ENCODE measurements at regions not wholly inside any gene's neighbourhood (a gene's known extent, or its start where the extent isn't known, plus 50 kb on each side); places are given as distances from the start of the nearest gene placed in this dataset.
A peak's percentile ranks its signal among the peaks of the same experiment; 100 is the strongest.
"Not testable (repeated sequence)": the region's sequence is repeated elsewhere in the genome, so short reads cannot be mapped to it uniquely, and the experiment has no call there.

DNA sequence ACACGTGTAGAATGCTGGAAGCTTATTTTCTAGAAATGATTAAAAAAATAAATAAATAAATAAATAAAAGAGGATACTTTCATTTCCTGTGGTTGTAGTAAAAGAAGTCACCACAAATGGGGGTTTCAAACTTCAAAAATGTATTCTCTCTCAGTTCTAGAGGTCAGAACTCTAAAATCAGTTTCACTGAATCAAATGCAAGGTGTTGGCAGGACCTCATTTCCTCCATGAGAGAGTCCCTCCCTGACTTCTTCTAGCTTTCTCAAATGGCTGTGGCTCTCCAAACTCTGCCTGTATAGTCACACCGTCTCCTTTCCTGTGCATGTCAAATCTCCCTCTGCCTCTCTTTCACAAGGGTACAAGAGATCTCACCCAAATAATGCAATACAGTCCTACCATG, 312.6 kb upstream of the CXADR start:
- no peak for DNase-seq

DNA sequence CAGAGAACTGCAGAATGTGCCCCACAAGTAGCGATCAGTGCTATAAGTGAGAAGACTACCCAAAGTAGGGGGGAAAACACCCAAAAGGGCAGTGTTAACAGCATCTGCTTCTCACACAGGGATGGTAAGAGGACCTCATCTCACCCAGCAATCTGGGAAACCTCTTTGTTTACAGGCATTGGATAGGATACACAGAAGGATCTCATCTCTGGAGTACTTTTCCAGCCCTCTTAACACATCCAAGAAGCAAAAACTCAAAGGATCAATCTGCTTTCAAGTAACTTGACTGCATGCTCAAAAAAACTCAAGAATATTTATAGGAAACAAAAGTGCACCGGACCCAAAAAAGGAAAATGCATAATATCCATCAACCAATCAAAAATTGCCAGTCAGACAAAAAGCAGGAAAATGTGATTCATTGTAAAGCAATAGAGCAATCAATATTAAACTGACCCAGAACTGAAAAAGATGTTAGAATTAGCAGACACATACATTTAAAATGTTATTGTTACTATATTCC, 311.0 kb upstream of the CXADR start:
- DNase-seq, result no peak

DNA sequence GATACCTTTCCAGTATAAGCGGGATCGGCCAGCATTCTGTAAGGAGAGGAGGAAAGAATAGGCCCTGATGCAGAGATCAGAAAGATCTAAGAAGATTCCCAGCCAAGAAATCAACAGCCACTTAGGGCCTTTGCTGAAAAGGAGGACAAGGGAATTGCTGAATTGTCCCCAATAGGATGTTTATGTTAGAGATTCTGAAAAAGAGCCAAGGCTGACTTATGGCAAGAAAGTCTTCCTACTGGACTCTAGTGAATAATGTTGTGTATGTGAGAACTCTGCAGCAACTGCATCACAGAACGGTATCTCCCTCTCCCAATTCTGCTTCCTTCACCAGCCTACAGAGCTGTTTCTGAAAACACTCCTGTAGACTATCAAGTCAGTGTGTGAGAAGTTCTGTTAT, 298.0 kb upstream of the CXADR start:
- no peak for DNase-seq

DNA sequence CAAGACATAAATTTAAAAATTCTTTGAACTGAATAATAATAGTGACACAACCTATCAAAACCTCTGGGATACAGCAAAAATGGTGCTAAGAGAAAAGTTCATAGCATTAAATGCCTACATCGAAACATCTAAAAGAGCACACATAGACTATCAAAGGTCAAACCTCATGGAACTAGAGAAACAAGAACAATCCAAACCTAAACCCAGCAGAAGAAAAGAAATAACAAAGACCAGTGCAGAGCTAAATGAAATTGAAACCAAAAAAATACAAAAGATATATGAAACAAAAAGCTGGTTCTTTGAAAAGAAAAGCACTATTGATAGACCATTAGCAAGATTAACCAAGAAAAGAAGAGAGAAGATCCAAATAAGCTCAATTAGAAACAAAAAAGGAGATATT, 293.8 kb upstream of the CXADR start:
- not testable (repeated sequence) for DNase-seq

DNA sequence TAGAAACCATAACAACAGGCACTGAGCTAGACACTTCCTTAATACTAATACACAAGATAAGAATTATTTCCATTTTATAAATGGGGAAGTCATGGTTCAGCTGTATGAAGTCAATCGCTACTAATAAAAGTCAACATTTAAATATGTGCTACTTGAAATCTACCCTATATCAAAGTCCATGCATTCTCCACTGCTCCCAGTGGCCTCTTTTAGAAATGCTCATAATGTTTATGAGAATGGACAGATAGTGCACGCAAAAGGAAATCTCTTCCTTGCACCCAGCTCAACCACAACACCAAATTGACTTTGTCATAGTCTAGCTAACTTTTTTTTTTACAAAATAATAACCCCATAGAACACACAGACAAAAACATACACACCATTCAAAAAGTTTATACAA, 281.7 kb upstream of the CXADR start:
- no peak for DNase-seq

DNA sequence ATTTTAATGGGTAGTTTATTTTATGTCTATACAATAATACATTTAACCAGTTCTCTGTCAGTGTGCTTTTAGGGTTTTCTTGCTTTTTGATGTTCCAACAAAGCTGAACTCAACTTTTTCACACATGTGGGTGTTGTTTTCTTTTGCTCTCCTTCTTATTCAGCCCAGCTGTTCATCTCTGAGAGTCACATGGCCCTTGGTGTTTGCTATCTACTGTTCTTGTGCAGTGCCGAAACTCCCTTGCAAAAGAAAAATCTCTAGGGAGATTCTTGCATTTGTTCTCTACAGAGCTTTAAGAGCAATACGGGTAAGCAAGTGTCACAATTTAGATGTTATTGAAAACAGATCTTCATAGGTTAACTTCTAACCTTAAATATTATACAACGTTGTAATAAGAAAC, 281.1 kb upstream of the CXADR start:
- DNase-seq, result no peak

DNA sequence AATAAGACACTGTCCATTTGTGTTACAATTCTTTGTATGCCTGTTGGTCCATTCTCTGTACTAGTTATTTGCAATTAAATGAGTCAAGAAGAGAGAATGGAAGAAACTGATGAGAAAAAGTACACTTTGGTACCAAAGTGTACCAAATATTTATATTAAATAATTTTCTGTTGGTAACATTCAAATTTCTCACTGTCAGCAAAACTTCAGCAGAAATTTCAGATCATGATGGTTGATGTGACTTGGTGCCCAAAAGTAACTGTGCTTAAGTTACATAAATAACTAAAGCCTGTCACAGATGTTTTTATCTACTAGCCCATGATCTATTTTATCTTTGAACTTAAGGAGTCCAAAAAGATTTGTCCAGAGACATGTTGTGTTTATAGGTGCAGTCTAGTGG, 274.4 kb upstream of the CXADR start:
- no peak for DNase-seq

DNA sequence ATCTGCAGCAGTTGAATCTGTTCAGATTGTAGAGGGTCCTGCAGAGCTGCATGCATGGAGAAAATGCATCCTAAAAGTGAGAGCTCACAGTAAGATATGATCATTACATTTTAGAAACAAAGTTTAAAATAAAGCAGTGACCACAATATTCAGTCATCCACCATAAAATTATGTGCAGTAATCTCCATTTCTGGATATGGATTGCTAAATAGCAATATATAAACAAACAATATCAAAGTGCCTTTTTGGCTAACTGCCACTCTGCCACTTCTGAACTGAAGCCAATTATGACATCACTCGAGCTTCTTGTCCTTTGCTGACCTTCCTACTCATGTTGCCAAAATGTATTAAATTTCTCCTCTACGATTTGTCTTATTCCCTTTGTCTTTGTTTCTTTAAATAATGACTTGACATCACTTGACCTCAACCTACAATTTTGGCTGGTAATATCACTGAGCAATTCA, 262.0 kb upstream of the CXADR start:
- no peak for DNase-seq

DNA sequence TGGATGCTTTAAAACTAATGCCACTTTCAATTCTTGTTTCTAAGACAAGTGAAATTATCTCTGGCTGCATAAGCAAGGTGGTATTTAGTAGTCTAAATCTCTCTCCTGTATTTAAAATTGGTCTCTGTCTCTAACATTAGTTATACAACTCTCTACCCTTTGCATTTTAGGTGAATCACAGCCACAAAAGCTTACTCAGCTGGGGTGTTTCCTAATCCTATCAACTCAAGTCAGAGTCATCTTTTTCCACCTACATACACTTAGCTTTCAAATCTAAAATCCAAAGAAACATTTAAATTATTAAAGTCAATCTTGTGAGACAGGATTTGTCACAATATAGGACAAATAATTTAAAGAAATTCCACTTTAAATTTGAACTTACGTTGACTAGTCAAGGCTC, 255.1 kb upstream of the CXADR start:
- no peak for DNase-seq

DNA sequence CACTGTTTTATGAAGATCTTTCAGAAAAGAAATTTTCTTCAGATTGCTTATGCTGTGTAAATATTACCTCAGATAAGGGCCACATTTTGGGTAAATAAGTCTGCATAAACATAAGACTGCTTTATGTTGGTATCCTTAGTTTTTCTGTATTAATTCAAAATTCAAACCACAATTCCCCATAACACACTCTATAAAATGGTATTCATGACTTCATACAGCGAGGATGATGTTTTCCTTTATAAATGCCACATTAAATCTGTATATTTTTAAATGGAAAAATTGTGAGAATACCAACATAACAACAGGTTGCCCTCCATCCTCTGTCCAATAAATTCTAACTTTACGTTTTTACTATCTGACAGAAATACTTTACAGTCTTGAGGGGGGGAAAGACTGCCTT, 248.7 kb upstream of the CXADR start:
- peak; percentile 7 for DNase-seq

DNA sequence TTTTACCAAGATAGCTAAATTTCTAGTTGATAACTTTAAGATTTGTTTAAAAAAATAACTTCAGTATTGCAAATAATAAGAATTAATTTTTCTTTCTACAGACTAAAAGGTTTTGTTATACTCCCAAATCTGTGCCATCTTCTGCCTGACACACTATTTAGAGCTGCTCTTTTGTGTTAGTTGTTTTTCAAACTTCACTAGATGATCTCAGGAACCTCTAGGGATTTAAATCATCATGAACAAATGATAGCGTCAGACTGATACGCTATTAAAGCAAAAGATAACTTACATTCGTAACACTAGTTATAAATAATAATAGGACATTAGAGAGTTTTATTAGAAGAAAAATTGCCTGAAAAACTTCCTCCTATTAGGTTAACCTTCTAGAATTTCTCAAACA, 243.1 kb upstream of the CXADR start:
- no peak for DNase-seq

DNA sequence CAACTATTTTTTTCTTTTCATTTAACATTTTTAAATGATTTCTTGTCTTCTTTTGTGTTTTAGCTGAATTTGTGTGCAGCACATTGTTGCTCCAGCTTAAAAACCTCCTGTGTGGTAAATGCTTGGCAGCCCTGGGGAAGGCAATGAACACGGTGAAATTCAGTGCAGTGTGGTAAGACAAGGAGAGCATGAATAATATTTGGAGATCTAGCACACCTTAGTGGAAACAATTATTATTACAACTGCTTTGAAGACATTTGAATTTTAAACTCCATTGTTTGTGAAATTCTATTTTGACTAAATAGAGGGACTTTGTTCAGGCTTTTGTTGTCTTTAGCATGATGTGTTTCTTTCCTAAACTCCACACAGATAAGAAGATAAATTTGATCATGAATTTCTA, 242.6 kb upstream of the CXADR start:
- DNase-seq, result peak; percentile 52

DNA sequence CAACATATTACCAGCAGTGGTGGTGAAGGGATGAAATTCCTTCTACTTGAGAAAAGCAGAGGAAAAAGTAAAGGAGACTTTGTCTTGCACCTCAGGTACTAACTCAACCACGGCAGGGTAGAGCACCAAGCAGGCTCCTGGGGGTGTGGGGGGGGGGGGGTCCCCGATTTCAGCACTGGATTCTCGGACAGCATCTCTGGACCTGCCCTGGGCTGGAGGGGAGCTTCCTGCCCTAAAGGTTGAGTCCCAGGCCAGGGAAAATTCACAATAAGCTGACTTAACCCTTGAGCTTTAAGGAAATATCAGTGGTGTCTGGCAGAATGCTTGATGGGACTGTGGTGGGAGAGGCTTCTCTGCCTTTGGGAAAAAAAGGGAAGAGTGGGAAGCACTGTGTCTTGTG, 233.2 kb upstream of the CXADR start:
- no peak for DNase-seq

DNA sequence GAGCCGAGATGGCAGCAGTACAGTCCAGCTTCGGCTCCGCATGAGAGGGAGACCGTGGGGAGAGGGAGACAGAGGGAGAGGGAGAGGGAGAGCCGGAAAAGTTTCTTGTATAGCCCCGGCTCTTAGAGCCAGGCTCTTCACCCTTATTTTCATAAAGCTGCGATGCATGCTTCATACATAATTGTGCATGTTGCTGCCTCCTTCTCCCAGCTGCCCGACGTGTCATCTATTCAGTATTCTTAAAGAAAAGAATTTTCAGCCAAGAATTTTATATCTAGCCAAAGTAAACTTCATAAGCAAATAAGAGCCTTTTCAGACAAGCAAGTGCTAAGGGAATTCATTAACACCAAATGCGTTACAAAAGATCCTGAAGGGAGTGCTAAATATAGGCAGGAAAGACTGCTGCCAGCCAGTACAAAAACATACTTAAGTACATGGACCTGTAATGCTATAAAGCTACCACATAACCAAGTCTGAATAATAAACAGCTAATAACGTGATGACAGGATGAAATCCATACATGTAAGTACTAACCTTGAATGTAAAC, 219.8 kb upstream of the CXADR start:
- not testable (repeated sequence) for DNase-seq

DNA sequence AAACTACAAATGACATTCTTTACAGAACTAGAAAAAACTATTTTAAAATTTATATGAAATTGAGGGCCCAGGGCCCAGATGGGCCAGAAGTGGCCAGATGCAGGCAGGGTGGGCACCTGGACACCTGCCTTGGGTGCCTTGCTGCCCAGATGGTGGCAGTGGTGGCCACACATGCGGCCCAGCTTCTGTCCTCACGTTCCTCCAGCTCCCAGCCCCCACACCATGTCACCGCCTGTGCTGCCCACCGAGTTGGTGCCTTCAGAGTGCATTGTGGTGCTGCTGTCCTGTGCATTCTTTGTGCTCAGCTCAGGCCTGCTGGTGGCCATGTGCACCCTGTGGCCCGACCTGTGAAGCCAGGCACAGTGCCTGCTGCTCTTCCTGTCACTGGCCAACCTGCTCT, 216.8 kb upstream of the CXADR start:
- DNase-seq, result no peak

DNA sequence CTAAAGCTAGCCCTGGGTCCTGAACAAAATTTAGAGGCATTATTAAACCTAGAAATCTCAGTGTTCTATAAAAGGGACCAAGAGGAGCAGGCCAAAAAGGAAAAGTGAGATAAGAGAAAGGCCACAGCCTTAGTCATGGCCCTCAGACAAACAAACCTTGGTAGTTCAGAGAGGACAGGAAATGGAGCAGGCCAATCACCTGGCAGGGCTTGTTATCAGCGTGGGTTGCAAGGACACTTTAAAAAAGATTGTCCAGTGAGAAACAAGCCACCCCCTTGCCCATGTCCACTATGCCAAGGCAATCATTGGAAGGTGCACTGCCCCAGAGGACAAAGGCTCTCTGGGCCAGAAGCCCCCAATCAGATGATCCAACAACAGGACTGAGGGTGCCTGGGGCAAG, 213.3 kb upstream of the CXADR start:
- DNase-seq, result not testable (repeated sequence)

DNA sequence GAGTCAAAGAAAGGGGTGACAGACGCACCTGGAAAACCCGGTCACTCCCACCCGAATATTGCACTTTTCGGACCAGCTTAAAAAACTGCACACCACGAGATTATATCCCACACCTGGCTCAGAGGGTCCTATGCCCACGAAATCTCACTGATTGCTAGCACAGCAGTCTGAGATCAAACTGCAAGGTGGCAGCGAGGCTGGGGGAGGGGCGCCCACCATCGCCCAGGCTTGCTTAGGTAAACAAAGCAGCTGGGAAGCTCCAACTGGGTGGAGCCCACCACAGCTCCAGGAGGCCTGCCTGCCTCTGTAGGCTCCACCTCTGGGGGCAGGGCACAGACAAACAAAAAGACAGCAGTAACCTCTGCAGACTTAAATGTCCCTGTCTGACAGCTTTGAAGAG, 185.1 kb upstream of the CXADR start:
- DNase-seq, result not testable (repeated sequence)

DNA sequence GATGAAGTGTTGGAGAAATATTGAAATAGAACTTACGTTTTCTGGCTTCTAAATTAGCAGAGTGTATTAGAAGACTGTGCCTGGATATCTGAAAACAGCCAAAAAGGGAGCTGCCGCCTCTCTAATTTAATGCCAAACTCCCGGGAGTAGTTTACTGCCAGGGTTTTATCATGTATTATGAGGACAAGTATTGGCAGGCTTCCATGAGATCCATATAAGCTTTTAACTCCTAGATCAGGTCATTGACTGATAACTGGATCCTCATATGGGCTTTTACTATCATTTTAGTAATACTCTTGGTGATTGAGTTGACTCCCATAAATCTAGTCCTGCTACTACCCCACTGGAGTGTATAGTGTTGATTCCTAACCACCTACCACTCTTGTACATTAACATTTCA, 178.4 kb upstream of the CXADR start:
- DNase-seq, result no peak

DNA sequence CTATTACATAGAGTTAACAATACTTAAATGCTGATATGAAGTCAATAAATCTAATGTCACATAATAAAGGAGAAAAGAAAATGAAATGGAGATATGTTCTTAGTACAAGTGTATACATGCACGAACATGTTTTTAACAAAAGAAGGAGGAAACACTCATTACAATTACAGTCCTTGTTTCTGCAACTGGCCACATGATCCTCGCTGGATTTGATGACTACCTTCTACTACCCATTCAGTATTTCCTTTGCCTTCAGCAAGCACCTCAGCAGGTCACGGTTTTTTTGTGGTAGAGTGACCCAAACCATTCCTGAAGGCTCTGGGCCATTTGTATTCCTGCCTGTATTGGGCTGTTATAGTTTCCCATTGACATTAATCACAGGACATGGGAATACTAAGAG, 172.8 kb upstream of the CXADR start:
- DNase-seq, result no peak

DNA sequence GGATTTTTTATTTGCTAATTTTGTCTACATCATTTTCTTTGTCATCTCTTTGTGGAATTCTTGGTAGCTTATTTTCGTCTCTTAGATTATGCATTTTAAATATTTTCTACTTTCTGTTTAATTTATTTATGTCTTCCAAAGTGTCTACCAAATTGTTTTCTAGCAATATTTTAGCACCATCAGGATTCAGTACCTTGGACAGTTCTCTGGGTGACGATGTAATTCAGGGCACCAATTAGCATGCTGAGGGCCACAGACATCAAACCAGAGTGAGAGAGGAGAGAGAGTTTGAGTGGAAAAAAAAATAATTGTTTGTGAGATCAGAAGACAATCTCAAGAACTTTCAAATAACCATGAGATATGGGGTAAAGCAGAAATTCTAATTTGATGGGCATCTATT, 169.8 kb upstream of the CXADR start:
- DNase-seq, result peak; percentile 24

DNA sequence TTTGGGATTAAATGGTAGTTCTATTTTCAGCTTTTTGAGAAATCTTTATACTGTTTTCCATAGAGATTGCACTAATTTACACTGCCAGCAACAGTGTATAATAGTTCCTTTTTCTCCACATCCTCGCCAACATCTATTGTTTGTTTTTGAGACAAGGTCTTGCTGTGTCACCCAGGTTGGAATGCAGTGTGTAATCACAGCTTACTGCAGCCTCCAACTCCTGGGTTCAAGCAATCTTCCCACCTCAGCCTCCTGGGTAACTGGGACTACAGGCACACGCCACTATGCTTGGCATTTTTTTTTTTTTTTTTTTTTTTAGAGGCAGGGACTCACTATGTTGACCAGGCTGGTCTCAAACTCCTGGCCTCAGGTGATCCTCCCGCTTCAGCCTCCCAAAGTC, 164.5 kb upstream of the CXADR start:
- DNase-seq, result no peak

DNA sequence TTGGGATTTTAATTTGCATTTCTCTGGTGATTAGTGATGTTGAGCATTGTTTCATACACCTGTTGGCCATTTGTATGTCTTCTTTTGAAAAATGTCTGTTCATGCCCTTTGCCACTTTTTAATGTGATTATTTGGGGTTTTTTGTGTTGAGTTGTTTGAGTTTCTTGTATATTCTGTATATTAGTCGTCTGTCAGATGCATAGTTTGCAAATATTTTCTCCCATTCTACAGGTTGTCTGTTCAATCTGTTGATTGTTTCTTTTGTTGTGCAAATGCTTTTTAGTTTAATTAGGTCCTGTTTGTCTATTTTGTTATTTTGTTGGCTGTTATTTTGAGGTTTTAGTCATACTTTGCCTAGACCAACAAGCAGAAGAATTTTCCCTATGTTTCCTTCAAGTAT, 164.0 kb upstream of the CXADR start:
- no peak for DNase-seq

DNA sequence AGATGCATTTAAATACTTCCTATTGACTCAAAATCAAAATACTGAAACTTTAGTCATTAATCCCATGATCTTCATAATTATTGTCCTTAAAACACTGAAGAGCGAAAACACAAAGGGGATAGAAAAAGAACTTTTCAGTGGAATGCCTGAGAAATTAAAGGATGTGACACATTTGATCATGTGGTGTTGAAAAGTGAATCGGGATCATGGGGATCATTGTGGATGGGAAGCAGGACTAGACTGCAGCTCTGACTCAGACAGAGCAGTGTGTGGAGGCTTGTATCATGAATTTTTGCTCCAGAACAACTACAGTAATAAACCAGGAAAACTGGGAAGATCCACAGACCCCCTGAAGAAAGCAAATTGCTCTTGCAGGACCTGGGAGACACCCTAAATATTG, 161.1 kb upstream of the CXADR start:
- no peak for DNase-seq

DNA sequence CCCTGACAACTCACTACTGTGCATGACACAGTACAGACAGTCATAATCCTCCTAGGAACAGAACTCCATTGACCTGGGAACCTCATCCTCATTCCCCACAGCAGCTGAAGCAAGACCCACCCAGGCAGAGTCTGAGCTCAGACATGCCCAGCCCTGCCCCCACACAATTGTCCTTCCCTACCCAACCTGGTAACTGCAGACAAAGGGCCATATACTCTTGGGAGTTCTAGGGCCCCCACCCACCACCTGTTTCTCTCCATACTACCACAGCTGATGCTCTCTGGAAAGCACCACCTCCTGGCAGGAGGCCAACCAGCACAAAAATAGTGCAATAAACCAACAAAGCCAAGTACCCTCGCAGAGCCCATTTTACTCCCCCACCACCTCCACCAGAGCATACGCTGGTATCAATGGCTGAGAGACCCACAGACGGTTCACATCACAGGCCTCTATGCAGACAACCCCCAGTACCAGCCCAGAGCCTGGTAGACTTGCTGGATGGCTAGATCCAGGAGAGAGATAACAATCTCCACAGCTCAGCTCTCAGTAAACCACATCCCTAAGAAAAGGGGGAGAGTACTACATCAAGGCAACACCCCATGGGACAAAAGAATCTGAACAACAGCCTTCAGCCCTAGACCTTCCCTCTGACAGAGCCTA, 159.7 kb upstream of the CXADR start:
- DNase-seq, result no peak

DNA sequence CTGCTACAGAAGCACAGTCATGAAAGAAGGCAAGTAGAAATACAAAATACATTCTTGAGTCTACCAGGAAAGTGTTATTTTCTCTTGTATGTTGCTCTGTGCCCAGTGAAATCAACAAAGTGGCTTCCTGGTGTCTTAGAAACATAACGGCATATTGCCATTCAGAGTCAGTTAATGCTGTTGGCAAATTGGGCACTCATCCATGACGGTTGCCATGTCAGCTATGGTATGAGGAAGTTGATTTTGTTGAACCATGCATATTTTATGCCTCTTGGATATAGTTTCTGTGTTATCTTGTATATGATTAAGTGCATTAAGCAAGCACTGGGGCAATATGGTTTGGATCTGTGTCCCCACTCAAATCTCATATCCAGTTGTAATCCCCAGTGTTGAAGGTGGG, 153.1 kb upstream of the CXADR start:
- DNase-seq, result no peak
